Epithelial cell of proximal tubule (primary cell): ENCODE measurements at regions not wholly inside any gene's neighbourhood (a gene's known extent, or its start where the extent isn't known, plus 50 kb on each side); places are given as distances from the start of the nearest gene placed in this dataset.
A peak's percentile ranks its signal among the peaks of the same experiment; 100 is the strongest.

Experiments
- DNase-seq: peaks from one replicate; pipeline ENCODE4 v3.0.0-alpha.2; 2011; ENCODE audit warnings: low read depth
- H3K4me3 ChIP-seq: 2 replicates; pipeline ENCODE4 v1.5.1; 2011; ENCODE audit warnings: low read depth, mild to moderate bottlenecking, low read length
- TF ChIP-seq, protein P1 (sequence below): conservative IDR thresholded peaks from 2 replicates; pipeline ENCODE4 v1.5.1; 2012; ENCODE audit warnings: low read depth, mild to moderate bottlenecking, low read length

DNA sequence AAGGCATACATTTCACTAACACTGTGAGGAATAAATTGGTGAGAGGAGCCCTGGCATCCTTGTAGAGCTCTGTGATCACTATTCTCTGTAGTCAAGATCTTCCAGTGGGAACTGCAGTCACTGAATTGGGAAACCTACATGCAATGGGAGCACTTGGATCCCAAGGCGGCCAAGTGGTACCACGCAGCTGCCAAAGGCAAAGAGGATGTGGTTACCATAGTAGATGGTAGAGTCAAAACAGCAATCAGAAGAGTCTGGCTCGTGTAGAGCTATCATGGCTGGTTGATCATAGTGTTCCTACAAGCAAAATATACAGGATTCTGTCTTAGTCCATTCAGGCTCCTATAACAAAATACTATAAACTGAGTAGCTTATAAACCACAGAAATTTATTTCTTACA, 849.7 kb downstream of the ROBO2 start:
- no peak overlapping the region for H3K4me3 ChIP-seq
- TF ChIP-seq, protein P1, sequence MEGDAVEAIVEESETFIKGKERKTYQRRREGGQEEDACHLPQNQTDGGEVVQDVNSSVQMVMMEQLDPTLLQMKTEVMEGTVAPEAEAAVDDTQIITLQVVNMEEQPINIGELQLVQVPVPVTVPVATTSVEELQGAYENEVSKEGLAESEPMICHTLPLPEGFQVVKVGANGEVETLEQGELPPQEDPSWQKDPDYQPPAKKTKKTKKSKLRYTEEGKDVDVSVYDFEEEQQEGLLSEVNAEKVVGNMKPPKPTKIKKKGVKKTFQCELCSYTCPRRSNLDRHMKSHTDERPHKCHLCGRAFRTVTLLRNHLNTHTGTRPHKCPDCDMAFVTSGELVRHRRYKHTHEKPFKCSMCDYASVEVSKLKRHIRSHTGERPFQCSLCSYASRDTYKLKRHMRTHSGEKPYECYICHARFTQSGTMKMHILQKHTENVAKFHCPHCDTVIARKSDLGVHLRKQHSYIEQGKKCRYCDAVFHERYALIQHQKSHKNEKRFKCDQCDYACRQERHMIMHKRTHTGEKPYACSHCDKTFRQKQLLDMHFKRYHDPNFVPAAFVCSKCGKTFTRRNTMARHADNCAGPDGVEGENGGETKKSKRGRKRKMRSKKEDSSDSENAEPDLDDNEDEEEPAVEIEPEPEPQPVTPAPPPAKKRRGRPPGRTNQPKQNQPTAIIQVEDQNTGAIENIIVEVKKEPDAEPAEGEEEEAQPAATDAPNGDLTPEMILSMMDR = no peak
- no peak for DNase-seq

DNA sequence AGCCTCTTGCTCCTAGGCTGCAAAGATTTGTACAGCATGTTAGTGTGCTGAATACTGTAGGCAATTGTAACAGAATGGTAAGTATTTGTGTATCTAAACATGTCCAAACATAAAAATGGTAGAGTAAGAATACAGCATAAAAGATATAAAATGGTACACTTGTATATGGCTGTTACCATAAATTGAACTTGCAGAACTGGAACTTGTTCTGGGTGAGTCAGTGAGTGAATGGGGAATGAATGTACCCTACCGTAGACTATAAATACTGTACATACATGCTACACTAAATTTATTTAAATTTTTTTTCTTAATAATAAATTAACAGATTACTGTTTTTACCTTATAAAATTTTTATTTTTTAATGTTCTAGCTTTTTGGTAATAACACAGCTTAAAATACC, 858.7 kb downstream of the ROBO2 start:
- no peak overlapping the region for H3K4me3 ChIP-seq
- TF ChIP-seq, protein P1 = no peak
- DNase-seq = no peak

DNA sequence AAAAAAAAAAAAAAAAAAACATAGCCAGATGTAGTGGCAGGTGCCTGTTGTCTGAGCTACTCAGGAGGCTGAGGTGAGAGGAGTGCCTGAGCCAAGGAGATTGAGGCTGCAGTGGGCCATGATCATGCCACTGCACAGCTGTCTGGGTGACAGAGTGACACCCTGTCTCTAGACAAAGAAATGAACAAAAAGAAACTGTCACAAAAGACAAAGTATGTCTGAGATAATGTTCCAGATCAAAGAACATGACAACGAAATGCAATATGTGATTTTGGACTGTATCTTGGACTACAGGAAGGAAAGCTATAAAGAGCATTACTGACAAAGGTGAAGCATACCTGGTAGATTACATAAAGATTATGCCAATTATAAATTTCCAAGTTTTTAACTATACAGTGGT, 862.8 kb downstream of the ROBO2 start:
- TF ChIP-seq, protein P1 = no peak
- DNase-seq = no peak

DNA sequence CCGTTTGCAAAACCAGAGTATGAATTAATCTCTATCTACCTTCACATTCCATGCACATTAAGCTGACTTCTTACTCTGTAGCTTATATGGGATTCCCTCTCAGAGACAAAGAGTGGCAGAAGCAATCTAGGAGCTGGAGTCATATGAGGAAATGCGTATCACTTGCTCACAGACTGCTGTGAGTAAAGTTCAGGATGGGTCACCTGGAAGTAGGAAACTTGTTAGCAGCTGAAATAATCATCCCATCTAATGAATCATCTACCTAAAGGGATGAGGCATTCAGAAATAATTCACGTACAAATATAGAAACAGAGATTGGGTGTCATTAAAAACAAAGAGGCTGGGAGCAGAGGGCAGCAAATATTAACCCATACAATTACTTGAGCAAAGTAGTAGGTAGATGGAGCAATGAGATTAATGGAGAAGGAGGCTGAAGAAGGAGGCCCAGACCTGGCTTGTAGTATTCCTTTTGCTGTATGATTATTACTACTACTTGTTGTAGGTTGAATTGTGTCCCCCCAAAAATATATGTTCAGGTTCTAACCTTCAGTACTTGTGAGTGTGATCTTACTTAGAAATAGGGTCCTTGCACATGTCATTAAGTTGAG, 866.3 kb downstream of the ROBO2 start:
- DNase-seq = peak; percentile 52
- no peak overlapping the region for H3K4me3 ChIP-seq
- TF ChIP-seq, protein P1 = no peak

More for the DNA sequence above, 862.8 kb downstream of the ROBO2 start:
- no peak overlapping the region for H3K4me3 ChIP-seq

DNA sequence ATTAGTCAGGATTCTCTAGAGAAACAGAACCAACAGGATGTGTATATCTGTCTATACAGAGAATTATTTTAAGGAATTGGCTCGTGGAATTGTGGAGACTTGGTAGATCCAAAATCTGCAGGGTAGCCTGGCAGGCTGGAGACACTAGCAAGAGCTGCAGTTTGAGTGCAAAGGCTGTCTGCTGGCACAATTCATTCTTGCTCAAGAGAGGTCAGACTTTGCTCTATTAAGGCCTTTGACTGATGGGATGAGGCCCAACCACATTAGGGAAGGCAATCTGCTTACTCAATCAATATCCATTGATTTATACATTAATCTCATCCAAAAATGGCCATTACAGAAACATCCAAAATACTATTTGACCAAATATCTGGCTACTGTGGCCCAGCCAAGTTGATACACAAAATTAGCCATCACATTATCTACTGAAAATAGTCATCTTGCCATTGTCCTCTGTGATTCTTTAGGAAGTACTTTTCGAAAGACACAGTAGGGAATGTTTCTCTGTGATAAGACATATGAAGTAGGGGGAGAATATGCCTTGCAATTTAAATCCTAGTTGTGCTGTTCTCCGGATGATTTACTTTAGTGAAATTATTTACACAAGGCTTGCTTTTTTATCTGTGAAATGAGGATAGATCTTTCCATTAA, 873.8 kb downstream of the ROBO2 start:
- H3K4me3 ChIP-seq = no peak overlapping the region
- DNase-seq = no peak
- TF ChIP-seq, protein P1 = no peak

DNA sequence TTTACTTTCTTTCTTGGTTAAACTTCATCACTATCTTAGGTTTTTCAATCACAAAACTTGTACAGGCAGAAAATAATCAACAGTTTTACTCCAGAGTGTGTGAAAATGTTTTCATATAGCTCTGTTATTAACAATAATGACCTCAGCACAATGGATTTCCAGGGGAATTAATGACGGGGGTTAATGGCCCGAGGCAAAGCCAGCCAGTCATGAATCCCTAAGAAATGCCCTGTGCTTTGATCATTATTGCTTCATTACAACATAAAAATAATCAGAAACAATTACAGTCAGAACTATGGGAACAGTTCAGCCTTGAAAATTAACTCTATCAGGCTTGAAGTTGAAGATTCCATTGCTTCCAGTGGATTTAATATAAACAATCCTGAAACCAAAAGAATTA, 875.4 kb downstream of the ROBO2 start:
- TF ChIP-seq, protein P1 = no peak
- peak; percentile 39 for DNase-seq
- no peak overlapping the region for H3K4me3 ChIP-seq

DNA sequence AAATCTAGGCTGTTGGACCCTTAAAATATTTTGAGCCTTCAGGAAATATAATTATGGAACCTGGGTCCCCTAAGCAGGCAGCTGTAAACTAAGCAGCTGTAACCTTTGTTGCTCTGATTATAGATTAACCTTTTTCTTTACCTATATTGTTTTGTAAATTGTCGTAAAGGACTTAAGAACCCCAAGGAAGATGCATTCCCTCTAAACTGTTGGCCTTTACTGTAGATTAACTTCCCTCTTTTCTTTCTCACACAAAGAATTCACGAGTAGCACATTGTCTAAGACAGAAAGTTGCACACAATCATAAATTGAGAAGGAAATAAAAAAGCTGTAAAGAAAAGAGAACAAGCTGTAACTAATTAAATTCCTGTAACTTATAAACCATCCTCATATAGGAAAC, 877.3 kb downstream of the ROBO2 start:
- TF ChIP-seq, protein P1 = no peak
- H3K4me3 ChIP-seq = no peak overlapping the region
- no peak for DNase-seq
